ENCODE measurements at regions not wholly inside any gene's neighbourhood (a gene's known extent, or its start where the extent isn't known, plus 50 kb on each side); places are given as distances from the start of the nearest gene placed in this dataset.
A peak's percentile ranks its signal among the peaks of the same experiment; 100 is the strongest.

- peak; percentile 22 for DNase-seq (ENCODE audit: low read depth)
- TF ChIP-seq CTCF (IDR thresholded peaks at IDR 0.05; ENCODE audit: low read length, missing control alignments) = no peak
- H3K4me3 ChIP-seq (replicated peaks; ENCODE audit: low read depth, low read length) = no peak overlapping the region
These were observed 317.6 kb upstream of the CNKSR2 start for GRCh38 chrX:21056622-21057021.

GRCh38 chrX:21047034-21047455 is 327.2 kb upstream of the CNKSR2 start:
- no peak overlapping the region for H3K4me3 ChIP-seq (replicated peaks; ENCODE audit: low read depth, low read length)
- no peak for TF ChIP-seq CTCF (IDR thresholded peaks at IDR 0.05; ENCODE audit: low read length, missing control alignments)
- DNase-seq (ENCODE audit: low read depth) = no peak

- no peak for DNase-seq (ENCODE audit: low read depth)
- no peak for TF ChIP-seq CTCF (IDR thresholded peaks at IDR 0.05; ENCODE audit: low read length, missing control alignments)
- no peak overlapping the region for H3K4me3 ChIP-seq (replicated peaks; ENCODE audit: low read depth, low read length)
These were observed 359.9 kb upstream of the CNKSR2 start for GRCh38 chrX:21014326-21014725.

- TF ChIP-seq CTCF (IDR thresholded peaks at IDR 0.05; ENCODE audit: low read length, missing control alignments) = no peak
- peak; percentile 10 for DNase-seq (ENCODE audit: low read depth)
These were observed 369.4 kb upstream of the CNKSR2 start for GRCh38 chrX:21004835-21005234.

GRCh38 chrX:20995829-20996228 is 378.4 kb upstream of the CNKSR2 start:
- no peak for TF ChIP-seq CTCF (IDR thresholded peaks at IDR 0.05; ENCODE audit: low read length, missing control alignments)
- DNase-seq (ENCODE audit: low read depth) = no peak
- H3K4me3 ChIP-seq (replicated peaks; ENCODE audit: low read depth, low read length) = no peak overlapping the region

More at GRCh38 chrX:21004835-21005234, 369.4 kb upstream of the CNKSR2 start:
- H3K4me3 ChIP-seq (replicated peaks; ENCODE audit: low read depth, low read length) = no peak overlapping the region

- H3K4me3 ChIP-seq (replicated peaks; ENCODE audit: low read depth, low read length) = no peak overlapping the region
- DNase-seq (ENCODE audit: low read depth) = peak; percentile 46
- no peak for TF ChIP-seq CTCF (IDR thresholded peaks at IDR 0.05; ENCODE audit: low read length, missing control alignments)
These were observed 384.9 kb upstream of the CNKSR2 start for GRCh38 chrX:20989361-20989760.

- H3K4me3 ChIP-seq (replicated peaks; ENCODE audit: low read depth, low read length) = no peak overlapping the region
- DNase-seq (ENCODE audit: low read depth) = no peak
- TF ChIP-seq CTCF (IDR thresholded peaks at IDR 0.05; ENCODE audit: low read length, missing control alignments) = no peak
These were observed 385.4 kb upstream of the CNKSR2 start for GRCh38 chrX:20988804-20989203.
